GM18951 (cell line): ENCODE measurements at regions not wholly inside any gene's neighbourhood (a gene's known extent, or its start where the extent isn't known, plus 50 kb on each side); places are given as distances from the start of the nearest gene placed in this dataset.
"Not testable (repeated sequence)": the region's sequence is repeated elsewhere in the genome, so short reads cannot be mapped to it uniquely, and the experiment has no call there.

Experiments used
- POLR2A ChIP-seq: IDR thresholded peaks from 4 replicates; pipeline ENCODE4 v1.6.1; 2011; ENCODE audit warnings: mild to moderate bottlenecking; ENCODE audit not compliant: insufficient read length, insufficient read depth; ENCODE audit errors: extremely low read depth
- in situ Hi-C: fragments of 300-500 bp; cut with MboI; formaldehyde crosslinking; loops from one replicate; pipeline ENCODE4 v1.12.0; 2022; ENCODE audit warnings: low sequenced_read_pairs, mixed read lengths, inconsistent platforms; ENCODE audit not compliant: unreplicated experiment

- TF ChIP-seq POLR2A = no peak
- in situ Hi-C loops = no loop called here
Measured at GRCh38 chr17:70423562-70423961, 254.2 kb downstream of the KCNJ2 start.

GRCh38 chr17:70426752-70427151 lies 257.4 kb downstream of the KCNJ2 start:
- no peak for TF ChIP-seq POLR2A
- in situ Hi-C loops = no loop called here

- in situ Hi-C loops = no loop called here
- no peak for TF ChIP-seq POLR2A
Measured at GRCh38 chr17:70434536-70435490, 265.5 kb downstream of the KCNJ2 start.

GRCh38 chr17:70437656-70438055 lies 268.3 kb downstream of the KCNJ2 start:
- in situ Hi-C loops = no loop called here
- no peak for TF ChIP-seq POLR2A

GRCh38 chr17:70446446-70446845 lies 277.1 kb downstream of the KCNJ2 start:
- in situ Hi-C loops = no loop called here
- no peak for TF ChIP-seq POLR2A

- TF ChIP-seq POLR2A = no peak
- in situ Hi-C loops = no loop called here
Measured at GRCh38 chr17:70447588-70447987, 278.3 kb downstream of the KCNJ2 start.

- in situ Hi-C loops = not testable (repeated sequence)
Measured at GRCh38 chr17:70453075-70453474, 283.7 kb downstream of the KCNJ2 start.

GRCh38 chr17:70454377-70454776 lies 285.0 kb downstream of the KCNJ2 start:
- in situ Hi-C loops = no loop called here
- no peak for TF ChIP-seq POLR2A

- no peak for TF ChIP-seq POLR2A
- in situ Hi-C loops = no loop called here
Measured at GRCh38 chr17:70454908-70455307, 285.6 kb downstream of the KCNJ2 start.

- TF ChIP-seq POLR2A = no peak
- in situ Hi-C loops = no loop called here
Measured at GRCh38 chr17:70464995-70465394, 295.7 kb downstream of the KCNJ2 start.

- TF ChIP-seq POLR2A = no peak
- in situ Hi-C loops = no loop called here
Measured at GRCh38 chr17:70468661-70469060, 299.3 kb downstream of the KCNJ2 start.

- in situ Hi-C loops = no loop called here
Measured at GRCh38 chr17:70473049-70473448, 303.7 kb downstream of the KCNJ2 start.

GRCh38 chr17:70476368-70476767 lies 307.0 kb downstream of the KCNJ2 start:
- in situ Hi-C loops = no loop called here
- no peak for TF ChIP-seq POLR2A

More at GRCh38 chr17:70473049-70473448, 303.7 kb downstream of the KCNJ2 start:
- TF ChIP-seq POLR2A = no peak

GRCh38 chr17:70478902-70479301 lies 309.6 kb downstream of the KCNJ2 start:
- TF ChIP-seq POLR2A = no peak
- in situ Hi-C loops = no loop called here

GRCh38 chr17:70479779-70480178 lies 310.4 kb downstream of the KCNJ2 start:
- TF ChIP-seq POLR2A = no peak
- in situ Hi-C loops = no loop called here

- TF ChIP-seq POLR2A = no peak
- in situ Hi-C loops = no loop called here
Measured at GRCh38 chr17:70483624-70484023, 314.3 kb downstream of the KCNJ2 start.
